ENCODE measurements at regions not wholly inside any gene's neighbourhood (a gene's known extent, or its start where the extent isn't known, plus 50 kb on each side); places are given as distances from the start of the nearest gene placed in this dataset.

GRCh38 chr13:76809389-76809788, 76.8 kb downstream of the KCTD12 start:
- Histone ChIP-seq H3K9me1 (ENCODE audit: control insufficient read depth, extremely low read depth, insufficient read depth, low read length) (no peaks in the 10 kb centered on the region), H2AFZ (ENCODE audit: control insufficient read depth, low read length) (no peak overlapping the region), H3K27me3 (ENCODE audit: control insufficient read depth, extremely low read depth, insufficient read depth, low read length) (no peaks in the 10 kb centered on the region), H3K9ac (ENCODE audit: control insufficient read depth, extremely low read depth, insufficient read depth, low read length) (no peak overlapping the region), H3K27ac (ENCODE audit: control insufficient read depth, insufficient read depth, low read length) (no peak overlapping the region), H4K20me1 (ENCODE audit: control insufficient read depth, extremely low read depth, insufficient read depth, low read length) (no peaks in the 10 kb centered on the region), H3K36me3 (ENCODE audit: control insufficient read depth in 2 of 2, extremely low read depth in 1 of 2, insufficient read depth in 2 of 2, low read length in 2 of 2) (no peaks in the 10 kb centered on the region), H3K9me3 (ENCODE audit: control insufficient read depth, low read depth, low read length) (no peaks in the 10 kb centered on the region), H3K79me2 (ENCODE audit: control insufficient read depth, insufficient read depth, low read length) (no peaks in the 10 kb centered on the region), H3K4me3 (ENCODE audit: control insufficient read depth in 2 of 3, extremely low read depth in 1 of 3, insufficient read depth in 2 of 3, low read depth in 1 of 3, low read length in 3 of 3) (no peak overlapping the region), H3K4me2 (ENCODE audit: control insufficient read depth, extremely low read depth, insufficient read depth, low read depth, low read length) (no peak overlapping the region), H3K4me1 (ENCODE audit: control insufficient read depth, extremely low read depth, insufficient read depth, low read length) (no peaks in the 10 kb centered on the region)
- DNase-seq (ENCODE audit: low read depth, low spot score) (no peak), FAIRE-seq (no peak)
- dilution Hi-C loops (cut with MboI; ENCODE audit: extremely low pct_ligation_motif_present, low sequenced_read_pairs): no loop called here
- TF ChIP-seq CTCF (optimal IDR thresholded peaks at IDR 0.05 in 1 of 3, IDR thresholded peaks at IDR 0.05 in 1 of 3, conservative IDR thresholded peaks at IDR 0.05 in 1 of 3; ENCODE audit: extremely low read depth in 1 of 3, insufficient read depth in 2 of 3, low read length in 3 of 3) (no peak), EZH2 (IDR thresholded peaks at IDR 0.05; ENCODE audit: low read length) (no peak)

GRCh38 chr13:76808927-76809326, 77.3 kb downstream of the KCTD12 start:
- Histone ChIP-seq H3K4me1 (ENCODE audit: control insufficient read depth, extremely low read depth, insufficient read depth, low read length) (no peaks in the 10 kb centered on the region), H3K4me2 (ENCODE audit: control insufficient read depth, extremely low read depth, insufficient read depth, low read depth, low read length) (no peak overlapping the region), H3K9me3 (ENCODE audit: control insufficient read depth, low read depth, low read length) (no peaks in the 10 kb centered on the region), H4K20me1 (ENCODE audit: control insufficient read depth, extremely low read depth, insufficient read depth, low read length) (no peaks in the 10 kb centered on the region), H3K27me3 (ENCODE audit: control insufficient read depth, extremely low read depth, insufficient read depth, low read length) (no peaks in the 10 kb centered on the region), H3K4me3 (ENCODE audit: control insufficient read depth in 2 of 3, extremely low read depth in 1 of 3, insufficient read depth in 2 of 3, low read depth in 1 of 3, low read length in 3 of 3) (no peak overlapping the region), H2AFZ (ENCODE audit: control insufficient read depth, low read length) (no peak overlapping the region), H3K27ac (ENCODE audit: control insufficient read depth, insufficient read depth, low read length) (no peak overlapping the region), H3K36me3 (ENCODE audit: control insufficient read depth in 2 of 2, extremely low read depth in 1 of 2, insufficient read depth in 2 of 2, low read length in 2 of 2) (no peaks in the 10 kb centered on the region), H3K79me2 (ENCODE audit: control insufficient read depth, insufficient read depth, low read length) (no peaks in the 10 kb centered on the region), H3K9me1 (ENCODE audit: control insufficient read depth, extremely low read depth, insufficient read depth, low read length) (no peaks in the 10 kb centered on the region), H3K9ac (ENCODE audit: control insufficient read depth, extremely low read depth, insufficient read depth, low read length) (no peak overlapping the region)
- TF ChIP-seq CTCF (optimal IDR thresholded peaks at IDR 0.05 in 1 of 3, IDR thresholded peaks at IDR 0.05 in 1 of 3, conservative IDR thresholded peaks at IDR 0.05 in 1 of 3; ENCODE audit: extremely low read depth in 1 of 3, insufficient read depth in 2 of 3, low read length in 3 of 3) (no peak), EZH2 (IDR thresholded peaks at IDR 0.05; ENCODE audit: low read length) (no peak)
- no peak for FAIRE-seq
- no peak for DNase-seq (ENCODE audit: low read depth, low spot score)
- dilution Hi-C loops (cut with MboI; ENCODE audit: extremely low pct_ligation_motif_present, low sequenced_read_pairs): no loop called here
